Stimulated activated effector memory CD8-positive, alpha-beta T cell treated with anti-CD3 and anti-CD28 coated beads, Interleukin-12 subunit alpha, Interleukin-12 subunit beta, amount 100 ng/mL, for 72 hours (primary cell): ENCODE measurements at regions not wholly inside any gene's neighbourhood (a gene's known extent, or its start where the extent isn't known, plus 50 kb on each side); places are given as distances from the start of the nearest gene placed in this dataset.

Experiments
- ATAC-seq: fragments of 150-1000 bp; cut with Tn5 transposase; 2 replicates; pipeline ENCODE4 v1.10.0; 2021
- DNase-seq, 2 donors: peaks; one replicate each; pipeline ENCODE4 v3.0.0; 2021 to 2022; ENCODE audit warnings: low spot score in 2 of 2
- H3K27ac Mint-ChIP-seq: one replicate; pipeline ENCODE4 v1.8.0; 2022; ENCODE audit warnings: mild to moderate bottlenecking, mixed read lengths
- H3K36me3 Mint-ChIP-seq: one replicate; pipeline ENCODE4 v1.8.0; 2022; ENCODE audit warnings: mild to moderate bottlenecking, mixed read lengths
- H3K4me1 Mint-ChIP-seq: one replicate; pipeline ENCODE4 v1.8.0; 2022; ENCODE audit warnings: mixed read lengths
- H3K4me3 Mint-ChIP-seq: one replicate; pipeline ENCODE4 v1.8.0; 2022; ENCODE audit warnings: mild to moderate bottlenecking, mixed read lengths
- H3K9me3 Mint-ChIP-seq: one replicate; pipeline ENCODE4 v1.8.0; 2022; ENCODE audit warnings: mixed read lengths

DNA sequence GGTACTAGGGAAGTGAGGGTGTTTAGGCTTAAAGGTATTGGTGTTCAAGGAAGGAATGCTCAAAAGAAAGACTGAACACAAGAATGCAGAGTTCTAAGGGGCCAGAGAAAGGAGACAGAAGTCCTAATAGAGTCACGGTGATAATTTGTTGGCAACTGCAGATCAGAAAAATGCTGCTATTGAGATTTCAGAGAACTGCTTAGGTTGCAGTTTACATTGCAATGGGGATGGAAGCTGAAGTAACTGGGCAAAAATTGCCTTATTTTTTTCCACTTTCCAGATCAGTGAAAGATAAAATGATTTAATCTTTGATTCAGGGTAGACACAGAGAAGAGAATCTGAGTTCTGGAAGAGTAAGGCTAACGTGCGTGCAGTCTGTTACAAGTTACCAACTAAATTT is 199.8 kb downstream of the SQOR start:
- H3K4me1 Mint-ChIP-seq, result no peaks in the 10 kb centered on the region
- DNase-seq (no peak), ATAC-seq (no peak)
- no peaks in the 10 kb centered on the region for H3K9me3 Mint-ChIP-seq
- H3K4me3 Mint-ChIP-seq, result no peak overlapping the region
- no peak overlapping the region for H3K27ac Mint-ChIP-seq
- no peaks in the 10 kb centered on the region for H3K36me3 Mint-ChIP-seq

DNA sequence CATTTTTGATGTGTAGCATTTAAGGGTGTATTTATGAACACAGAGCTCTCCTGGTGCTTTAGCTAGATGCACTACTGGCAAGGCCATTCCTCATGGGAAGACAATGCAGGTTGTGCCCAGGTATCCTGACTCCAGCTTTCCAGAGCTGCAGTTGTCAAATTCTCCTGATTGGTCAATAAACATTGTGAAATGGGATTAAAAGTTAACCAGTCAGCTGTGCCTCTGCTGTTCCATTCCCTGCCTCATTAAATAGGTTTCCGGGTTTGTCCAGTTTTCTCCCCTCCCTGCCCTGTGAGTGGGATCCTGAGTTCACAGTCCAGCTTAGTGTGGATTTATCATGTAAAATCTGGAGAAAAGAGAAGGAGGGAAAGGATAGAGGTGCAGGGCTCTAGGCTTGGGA is 207.3 kb downstream of the SQOR start:
- no peak overlapping the region for H3K4me3 Mint-ChIP-seq
- no peak for DNase-seq
- H3K36me3 Mint-ChIP-seq, result no peaks in the 10 kb centered on the region
- no peak for ATAC-seq
- H3K9me3 Mint-ChIP-seq, result no peaks in the 10 kb centered on the region
- no peak overlapping the region for H3K27ac Mint-ChIP-seq
- no peaks in the 10 kb centered on the region for H3K4me1 Mint-ChIP-seq

DNA sequence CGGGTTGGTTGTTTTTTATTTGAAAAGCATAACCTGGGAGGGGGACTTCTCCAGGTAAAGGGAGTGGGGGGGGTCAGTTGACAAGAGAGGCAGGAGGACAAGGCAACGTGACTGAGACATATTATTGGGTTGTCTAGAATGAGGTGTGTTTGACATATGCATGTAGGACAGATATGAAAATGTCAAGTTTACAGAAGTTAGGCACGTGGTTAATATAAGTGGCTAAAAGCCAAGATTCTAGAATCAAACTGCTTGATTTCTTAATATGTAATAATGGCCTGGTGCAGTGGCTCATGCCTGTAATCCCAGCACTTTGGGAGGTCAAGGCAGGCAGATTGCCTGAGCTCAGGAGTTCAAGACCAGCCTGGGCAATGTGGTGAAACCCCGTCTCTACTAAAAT is 212.8 kb downstream of the SQOR start:
- ATAC-seq (no peak), DNase-seq (no peak)
- Mint-ChIP-seq H3K4me3 (no peak overlapping the region), H3K4me1 (no peaks in the 10 kb centered on the region), H3K36me3 (no peaks in the 10 kb centered on the region), H3K27ac (no peak overlapping the region), H3K9me3 (peaks cover 3% of the 10 kb centered on the region)

GRCh38 chr15:45849136-45849535 is 214.3 kb downstream of the SQOR start:
- H3K36me3 Mint-ChIP-seq, result no peaks in the 10 kb centered on the region
- no peak for DNase-seq
- no peak overlapping the region for H3K4me3 Mint-ChIP-seq
- H3K27ac Mint-ChIP-seq, result no peak overlapping the region
- no peaks in the 10 kb centered on the region for H3K4me1 Mint-ChIP-seq
- peaks cover 3% of the 10 kb centered on the region for H3K9me3 Mint-ChIP-seq
- ATAC-seq, result no peak

- H3K27ac Mint-ChIP-seq, result no peak overlapping the region
- H3K4me3 Mint-ChIP-seq, result no peak overlapping the region
Measured at GRCh38 chr15:45854455-45855202, 219.8 kb downstream of the SQOR start.

GRCh38 chr15:45855210-45855906 is 220.5 kb downstream of the SQOR start:
- H3K9me3 Mint-ChIP-seq, result peaks cover under 1% of the 10 kb centered on the region
- DNase-seq, result no peak
- no peaks in the 10 kb centered on the region for H3K4me1 Mint-ChIP-seq
- no peak for ATAC-seq
- H3K4me3 Mint-ChIP-seq, result no peak overlapping the region
- no peak overlapping the region for H3K27ac Mint-ChIP-seq
- no peaks in the 10 kb centered on the region for H3K36me3 Mint-ChIP-seq

More at GRCh38 chr15:45854455-45855202, 219.8 kb downstream of the SQOR start:
- DNase-seq, result no peak
- no peaks in the 10 kb centered on the region for H3K4me1 Mint-ChIP-seq
- no peaks in the 10 kb centered on the region for H3K36me3 Mint-ChIP-seq
- no peak for ATAC-seq
- peaks cover 3% of the 10 kb centered on the region for H3K9me3 Mint-ChIP-seq

- no peaks in the 10 kb centered on the region for H3K9me3 Mint-ChIP-seq
- H3K27ac Mint-ChIP-seq, result no peak overlapping the region
- H3K4me1 Mint-ChIP-seq, result no peaks in the 10 kb centered on the region
- no peak overlapping the region for H3K4me3 Mint-ChIP-seq
- ATAC-seq (no peak), DNase-seq (no peak)
- no peaks in the 10 kb centered on the region for H3K36me3 Mint-ChIP-seq
Measured at GRCh38 chr15:45855907-45856579, 221.2 kb downstream of the SQOR start.

- H3K36me3 Mint-ChIP-seq, result no peaks in the 10 kb centered on the region
- no peak overlapping the region for H3K27ac Mint-ChIP-seq
- DNase-seq (no peak), ATAC-seq (no peak)
- no peaks in the 10 kb centered on the region for H3K9me3 Mint-ChIP-seq
- H3K4me1 Mint-ChIP-seq, result no peaks in the 10 kb centered on the region
- no peak overlapping the region for H3K4me3 Mint-ChIP-seq
Measured at GRCh38 chr15:45857291-45857690, 222.5 kb downstream of the SQOR start.

GRCh38 chr15:45858491-45858890 is 223.7 kb downstream of the SQOR start:
- no peak for DNase-seq
- H3K27ac Mint-ChIP-seq, result no peak overlapping the region
- no peak for ATAC-seq
- H3K36me3 Mint-ChIP-seq, result no peaks in the 10 kb centered on the region
- no peak overlapping the region for H3K4me3 Mint-ChIP-seq
- no peaks in the 10 kb centered on the region for H3K4me1 Mint-ChIP-seq
- H3K9me3 Mint-ChIP-seq, result no peaks in the 10 kb centered on the region

DNA sequence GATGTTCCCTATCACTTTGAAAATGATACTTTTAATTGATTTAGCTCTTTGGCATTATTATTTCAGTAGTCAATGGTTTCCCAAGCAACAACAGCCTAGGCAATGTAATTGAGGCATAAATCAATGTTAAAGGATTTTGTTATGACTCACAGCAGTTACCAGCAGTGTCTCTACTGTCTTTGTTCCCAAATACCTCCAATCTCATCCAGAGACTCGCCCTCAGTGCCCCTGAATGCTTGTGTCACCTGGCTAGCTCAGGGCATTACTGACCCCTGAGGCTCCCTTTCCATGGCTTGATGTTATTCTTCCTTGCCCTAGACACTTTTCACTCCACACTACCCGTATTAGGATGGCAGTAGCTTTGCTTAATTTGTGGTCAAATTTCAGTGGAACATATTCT is 227.2 kb downstream of the SQOR start:
- H3K36me3 Mint-ChIP-seq, result no peaks in the 10 kb centered on the region
- H3K4me3 Mint-ChIP-seq, result no peak overlapping the region
- ATAC-seq (no peak), DNase-seq (no peak)
- H3K9me3 Mint-ChIP-seq, result no peaks in the 10 kb centered on the region
- H3K4me1 Mint-ChIP-seq, result no peaks in the 10 kb centered on the region
- no peak overlapping the region for H3K27ac Mint-ChIP-seq

GRCh38 chr15:45863881-45864580 is 229.2 kb downstream of the SQOR start:
- Mint-ChIP-seq H3K4me3 (no peak overlapping the region), H3K4me1 (no peaks in the 10 kb centered on the region), H3K27ac (no peak overlapping the region), H3K36me3 (no peaks in the 10 kb centered on the region), H3K9me3 (no peaks in the 10 kb centered on the region)
- ATAC-seq (no peak), DNase-seq (no peak)

DNA sequence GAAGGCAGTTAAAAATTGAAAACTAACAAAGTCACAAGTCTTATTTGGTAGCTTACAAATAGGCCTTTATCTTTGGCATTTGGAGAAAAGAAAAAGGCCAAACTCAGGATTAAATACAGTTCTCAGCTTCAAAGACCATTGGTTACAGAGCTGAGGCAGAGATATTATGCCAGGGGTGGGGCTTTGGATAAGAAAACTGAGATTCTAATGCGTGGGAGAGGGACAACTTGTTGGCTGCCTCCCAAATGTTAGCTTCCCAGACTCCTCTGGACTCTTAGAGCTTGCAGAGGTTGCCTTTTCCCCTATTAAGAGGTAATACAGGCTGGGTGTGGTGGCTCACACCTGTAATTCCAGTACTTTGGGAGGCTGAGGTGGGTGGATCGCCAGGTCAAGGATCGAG is 231.8 kb downstream of the SQOR start:
- Mint-ChIP-seq H3K9me3 (no peaks in the 10 kb centered on the region), H3K4me1 (no peaks in the 10 kb centered on the region), H3K27ac (no peak overlapping the region), H3K36me3 (no peaks in the 10 kb centered on the region), H3K4me3 (no peak overlapping the region)
- no peak for DNase-seq
- ATAC-seq, result no peak

DNA sequence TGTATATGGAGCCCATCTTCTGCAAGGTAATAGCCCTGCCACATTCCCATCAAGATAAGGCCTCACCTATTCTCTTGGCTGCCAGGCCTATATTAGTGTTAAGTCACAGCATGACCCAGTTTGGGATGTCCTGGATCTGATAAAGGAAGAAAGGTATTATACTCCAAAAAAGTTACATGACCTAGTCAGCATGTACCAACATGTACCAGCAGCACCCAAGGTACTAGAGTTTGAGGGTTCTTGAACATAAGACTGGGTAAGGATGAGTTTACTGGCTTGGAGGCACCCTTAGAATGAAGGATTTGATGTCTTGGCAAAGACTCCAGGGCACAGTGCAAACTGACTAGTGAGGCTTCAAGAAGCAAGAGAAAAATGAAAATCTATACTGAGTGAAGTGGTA is 232.5 kb downstream of the SQOR start:
- DNase-seq (no peak), ATAC-seq (no peak)
- Mint-ChIP-seq H3K36me3 (no peaks in the 10 kb centered on the region), H3K9me3 (no peaks in the 10 kb centered on the region), H3K27ac (no peak overlapping the region), H3K4me1 (no peaks in the 10 kb centered on the region), H3K4me3 (no peak overlapping the region)

DNA sequence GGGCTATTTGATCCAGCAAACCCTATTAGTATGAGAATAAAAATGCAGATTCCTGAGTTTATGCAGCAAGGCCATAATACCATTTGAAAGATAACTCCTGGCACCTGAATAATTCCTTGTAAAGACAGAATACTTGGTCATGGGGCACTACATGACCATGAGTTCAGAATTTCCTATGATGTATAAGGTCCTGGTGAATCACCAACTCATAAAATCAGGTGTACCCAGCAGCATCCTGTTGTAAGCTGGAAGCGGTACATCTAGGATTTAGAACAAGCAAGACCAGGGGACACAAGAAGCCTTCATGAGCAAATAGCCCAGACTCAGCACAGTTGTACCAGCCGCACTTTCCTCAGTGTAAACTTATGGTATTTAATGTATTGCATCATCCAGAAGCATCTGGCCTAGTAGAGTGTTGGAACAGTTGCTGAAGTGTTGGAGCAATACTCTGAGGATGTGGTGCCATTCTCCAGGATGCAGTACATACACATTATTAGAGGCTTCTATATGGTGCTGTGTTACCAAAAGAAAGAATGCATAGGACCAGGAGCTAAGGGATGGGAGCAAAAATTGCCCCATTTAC is 233.4 kb downstream of the SQOR start:
- Mint-ChIP-seq H3K9me3 (no peaks in the 10 kb centered on the region), H3K4me3 (no peak overlapping the region), H3K4me1 (no peaks in the 10 kb centered on the region), H3K36me3 (no peaks in the 10 kb centered on the region), H3K27ac (no peak overlapping the region)
- no peak for DNase-seq
- no peak for ATAC-seq

- no peak overlapping the region for H3K4me3 Mint-ChIP-seq
- H3K4me1 Mint-ChIP-seq, result no peaks in the 10 kb centered on the region
- DNase-seq (no peak), ATAC-seq (no peak)
- no peak overlapping the region for H3K27ac Mint-ChIP-seq
- no peaks in the 10 kb centered on the region for H3K36me3 Mint-ChIP-seq
- H3K9me3 Mint-ChIP-seq, result no peaks in the 10 kb centered on the region
Measured at GRCh38 chr15:45869034-45869668, 234.3 kb downstream of the SQOR start.
